Fibroblast of skin of back (primary cell): ENCODE measurements at regions not wholly inside any gene's neighbourhood (a gene's known extent, or its start where the extent isn't known, plus 50 kb on each side); places are given as distances from the start of the nearest gene placed in this dataset.

Experiments used
- DNase-seq: peaks from one replicate; pipeline ENCODE4 v3.0.0-alpha.2; 2013

DNA sequence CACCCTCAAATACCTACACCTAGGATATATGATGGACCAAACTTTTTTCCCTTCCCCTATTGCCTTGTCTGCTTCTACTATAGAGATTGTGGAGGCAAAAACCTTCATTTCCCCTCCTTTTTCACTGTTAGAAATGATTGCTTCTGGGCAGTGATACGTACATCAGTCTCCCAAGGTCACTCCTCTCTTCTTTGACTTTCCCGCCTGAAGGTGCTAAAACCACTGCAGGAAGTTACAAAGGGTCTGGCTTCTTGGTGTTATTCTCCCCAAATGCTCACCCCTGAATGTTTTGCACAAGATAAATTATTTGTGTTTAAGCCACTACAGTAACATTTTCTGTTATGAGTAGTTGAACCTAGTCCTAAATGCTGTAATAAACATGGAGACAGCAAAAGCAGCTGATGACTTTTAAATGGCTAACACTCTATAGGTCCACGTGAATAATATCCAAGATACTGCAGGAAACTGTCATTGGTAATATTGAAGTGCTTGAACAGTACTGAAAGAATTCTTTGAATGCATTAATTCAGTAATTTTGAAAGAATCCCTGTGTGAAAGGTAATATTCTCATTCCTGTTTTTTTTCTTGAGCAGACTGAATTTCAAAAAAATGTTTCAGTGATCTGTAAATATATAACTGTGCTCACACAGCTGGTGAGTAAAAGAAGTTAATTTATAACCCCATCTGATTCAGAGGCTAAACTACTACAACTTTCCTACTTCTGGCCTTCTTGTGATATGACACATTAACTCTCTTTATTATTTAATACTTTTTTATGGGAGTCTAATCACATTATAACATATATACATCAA, 865.1 kb downstream of the EFNB2 start:
- DNase-seq: no peak

DNA sequence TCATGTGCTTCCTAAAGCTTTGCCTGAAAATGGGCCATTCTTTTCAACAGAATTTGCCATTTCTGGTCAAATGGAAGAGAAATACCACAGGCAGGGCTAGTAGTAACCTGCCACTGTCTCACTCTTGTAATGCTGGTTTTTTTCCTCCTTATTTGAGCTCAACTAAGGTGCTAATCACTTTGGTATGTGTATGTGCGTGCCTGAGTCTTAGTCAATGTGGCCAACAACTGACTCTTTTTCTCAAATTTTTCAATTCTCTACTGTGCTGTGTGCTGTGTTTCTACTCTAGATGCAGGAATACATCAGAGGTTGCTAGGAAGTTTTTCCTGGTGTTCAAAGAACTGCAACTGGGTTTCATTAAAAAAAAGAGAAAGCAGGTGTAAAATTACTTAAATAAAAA, 870.2 kb downstream of the EFNB2 start:
- DNase-seq: peak; percentile 84

DNA sequence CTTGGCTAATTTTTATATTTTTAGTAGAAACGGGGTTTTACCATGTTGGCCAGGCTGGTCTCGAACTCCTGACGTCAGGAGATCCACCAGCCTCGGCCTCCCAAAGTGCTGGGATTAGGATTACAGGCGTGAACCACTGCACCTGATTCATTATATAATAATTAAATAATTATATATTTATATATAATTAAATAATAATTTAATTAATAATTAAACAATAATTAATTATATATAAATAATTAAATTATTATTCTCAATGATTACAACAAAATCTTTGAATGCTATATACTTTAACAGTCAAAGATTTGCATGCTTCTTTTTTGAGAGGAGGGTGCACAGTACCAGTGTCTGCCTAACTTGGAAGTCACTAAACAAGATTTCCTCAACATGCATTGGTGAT, 872.3 kb downstream of the EFNB2 start:
- no peak for DNase-seq

DNA sequence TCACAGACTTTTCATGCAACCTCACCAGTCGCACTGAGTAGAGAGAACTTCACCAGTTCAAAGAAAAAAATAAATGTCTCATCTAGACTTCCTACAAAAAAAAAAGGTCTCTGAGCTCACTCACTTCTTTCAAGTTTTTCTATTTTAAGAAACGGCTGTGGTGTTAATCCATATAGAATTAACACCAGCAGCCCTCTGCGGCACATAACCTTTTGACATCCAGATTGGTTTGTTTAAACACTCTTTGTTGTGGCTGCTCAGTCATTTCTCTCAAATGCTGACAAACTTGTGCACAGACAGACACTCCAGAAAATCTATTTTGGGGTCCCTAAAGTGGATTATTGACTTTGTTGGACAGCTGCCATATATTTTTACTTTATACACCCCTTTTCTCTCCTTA, 874.9 kb downstream of the EFNB2 start:
- DNase-seq: peak; percentile 3

DNA sequence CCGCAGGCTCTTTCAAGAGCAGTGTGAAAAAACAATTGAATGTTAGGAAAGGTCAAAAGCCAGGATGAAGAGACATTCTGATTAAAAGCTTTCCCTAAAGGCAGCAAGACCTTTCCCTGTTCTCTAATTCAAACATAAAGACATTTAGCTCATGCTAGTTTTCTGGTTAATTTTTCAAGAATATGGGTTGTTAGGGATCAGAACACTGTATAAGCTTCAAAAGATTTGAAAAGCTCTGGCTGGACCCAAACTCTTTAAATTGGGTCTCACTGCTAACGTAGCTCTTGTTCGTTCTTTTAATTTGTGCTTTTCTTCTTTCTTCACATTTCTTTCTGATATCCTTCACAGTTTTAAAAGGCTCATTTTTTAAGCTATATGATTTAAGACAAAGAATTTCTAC, 877.0 kb downstream of the EFNB2 start:
- DNase-seq: no peak

DNA sequence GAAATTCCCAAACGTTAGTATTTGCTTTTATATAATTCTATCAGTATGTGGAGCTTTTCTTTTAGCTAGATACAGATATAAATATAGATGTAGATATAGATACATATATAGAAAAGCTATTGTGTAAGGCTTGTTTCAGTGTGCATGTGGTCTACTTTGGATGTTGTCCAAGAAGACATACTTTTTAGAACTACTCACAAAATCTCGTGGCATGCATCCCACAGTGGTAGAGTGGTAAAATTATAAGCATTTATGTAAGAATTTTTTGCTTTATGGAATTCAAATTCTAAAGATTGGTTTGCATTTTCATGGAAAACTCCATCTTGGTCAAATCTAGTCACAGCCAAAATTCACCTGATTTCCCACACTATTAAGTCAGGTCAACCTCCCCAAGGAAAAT, 880.4 kb downstream of the EFNB2 start:
- DNase-seq: peak; percentile 91

DNA sequence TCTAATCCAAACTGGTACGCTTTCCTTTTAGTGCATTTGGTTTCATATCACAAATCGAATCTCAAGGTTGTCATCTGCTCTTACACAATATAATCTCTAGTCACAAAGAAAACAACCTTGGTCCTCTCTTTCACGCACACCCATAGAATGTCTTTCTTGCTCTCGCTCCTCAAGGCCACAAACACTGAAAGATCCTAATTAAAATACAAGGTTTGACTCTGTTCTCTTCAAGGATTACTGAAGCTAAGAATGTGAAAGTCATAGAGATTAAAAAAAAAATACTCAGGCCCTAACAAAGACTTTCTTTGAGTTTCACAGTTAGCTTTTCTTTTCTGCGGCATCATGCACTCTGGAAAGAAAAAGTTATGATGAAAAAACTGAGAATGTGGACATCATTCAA, 891.5 kb downstream of the EFNB2 start:
- no peak for DNase-seq

DNA sequence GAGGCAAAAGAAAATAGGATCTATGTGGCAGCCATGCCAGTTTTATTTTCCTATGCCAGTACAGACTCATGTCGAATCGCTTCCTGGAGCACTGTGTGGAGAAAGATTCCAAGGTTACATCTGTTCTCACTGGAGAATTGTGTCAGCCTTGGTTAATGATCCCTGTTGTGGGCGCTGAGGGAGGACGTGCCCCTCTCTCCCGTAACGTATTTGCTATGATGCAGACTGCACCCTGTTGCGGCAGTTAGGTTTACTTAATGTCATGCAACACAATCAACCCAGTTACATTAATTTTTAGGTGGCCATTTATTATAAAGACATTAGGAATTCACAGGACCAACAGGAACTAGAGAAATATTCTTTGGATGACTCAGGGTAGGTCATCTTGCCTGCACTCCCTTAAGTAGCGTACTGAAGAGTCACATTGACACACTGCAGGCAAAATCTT, 892.9 kb downstream of the EFNB2 start:
- peak; percentile 55 for DNase-seq

DNA sequence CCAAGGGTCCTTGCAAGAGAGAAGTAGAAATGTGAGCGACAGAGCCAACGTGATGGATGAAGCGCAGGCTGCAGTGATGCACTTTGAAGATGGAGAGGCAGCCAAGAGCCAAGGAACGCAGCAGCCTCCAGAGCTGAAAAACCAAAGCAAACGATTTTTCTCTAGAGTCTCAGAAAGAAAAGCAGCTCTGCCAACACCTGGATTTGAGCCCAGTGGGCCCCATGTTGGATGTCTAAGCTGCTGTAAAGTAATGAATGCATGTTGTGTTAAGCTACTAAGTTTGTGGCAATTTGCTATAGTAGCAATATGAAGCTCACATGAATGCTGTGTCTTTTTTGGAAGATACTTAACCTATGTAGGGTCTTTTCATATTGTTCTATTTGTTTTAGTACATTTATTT, 894.3 kb downstream of the EFNB2 start:
- no peak for DNase-seq

DNA sequence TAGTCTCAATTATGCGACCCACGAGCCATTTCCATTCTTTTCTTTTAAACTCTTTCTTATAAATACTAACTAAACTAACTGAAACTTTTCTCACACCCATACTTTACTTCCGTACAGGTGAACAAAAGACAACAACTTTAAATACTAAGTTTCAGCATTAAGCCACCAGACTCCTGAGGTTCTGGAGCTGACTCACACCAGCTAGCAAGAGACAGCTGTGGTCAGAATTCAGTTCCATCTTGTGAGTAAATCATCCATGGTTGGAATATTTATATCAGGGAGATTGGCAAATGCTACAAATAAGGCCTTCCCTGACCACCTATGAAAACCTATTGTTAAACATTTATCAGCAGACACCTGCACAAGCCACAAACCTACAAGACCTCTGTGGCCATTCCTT, 897.0 kb downstream of the EFNB2 start:
- DNase-seq: no peak

DNA sequence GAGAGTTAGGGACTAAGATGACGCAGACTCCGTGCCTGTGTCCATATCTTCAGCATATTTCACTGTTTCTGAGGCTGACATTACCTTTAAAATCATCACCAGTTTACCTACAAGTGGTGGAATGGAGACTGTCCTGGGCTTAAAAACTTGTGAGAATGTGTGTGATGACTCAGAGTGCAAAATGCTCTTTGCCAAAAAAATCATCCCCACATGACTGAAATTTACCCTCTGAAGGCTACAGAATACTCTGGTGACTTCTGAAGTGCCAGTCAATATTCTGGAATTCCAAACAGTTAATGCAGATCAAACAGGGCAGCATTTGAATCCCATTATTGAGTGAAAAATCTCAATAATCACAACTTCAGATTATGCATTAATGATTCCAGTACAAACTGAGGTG, 901.4 kb downstream of the EFNB2 start:
- DNase-seq: peak; percentile 31

DNA sequence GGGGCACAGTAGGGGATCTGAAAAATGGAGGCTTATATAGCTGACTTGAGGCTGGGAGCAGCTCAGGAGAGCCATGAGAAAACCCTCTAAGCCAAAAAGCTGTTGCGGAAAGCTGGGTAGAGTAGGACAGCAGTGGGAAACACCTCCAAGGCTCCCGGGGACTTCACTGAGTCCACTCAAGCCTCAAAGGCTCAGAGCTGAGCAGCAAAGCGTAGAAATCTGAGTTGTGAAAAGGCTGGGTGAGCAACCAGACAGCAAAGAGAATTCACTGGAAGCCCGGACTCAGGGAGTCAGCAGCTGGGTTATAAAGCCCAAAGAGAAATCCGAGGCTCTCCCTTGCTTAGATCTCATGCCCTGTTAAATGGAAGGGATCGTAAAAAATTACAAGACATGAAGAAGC, 905.0 kb downstream of the EFNB2 start:
- DNase-seq: no peak

DNA sequence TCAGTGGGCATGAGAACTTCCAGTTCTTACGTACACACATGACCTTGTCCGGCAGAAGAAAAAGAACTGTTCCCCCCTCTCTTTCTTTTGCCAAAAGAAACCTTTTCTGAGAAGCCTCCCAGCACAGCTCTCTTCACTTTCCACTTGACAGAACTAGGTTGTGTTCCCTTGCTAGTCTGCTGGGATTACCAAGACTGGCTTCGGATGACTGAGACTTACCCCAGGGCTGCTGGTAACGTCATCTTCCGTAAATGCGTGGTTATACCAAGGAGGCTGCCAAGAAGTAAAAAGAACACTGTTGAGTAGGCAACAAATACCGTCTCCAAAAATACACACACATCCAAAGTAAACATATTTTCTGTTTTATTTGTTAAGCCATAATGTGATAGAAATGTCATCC, 908.2 kb downstream of the EFNB2 start:
- no peak for DNase-seq

DNA sequence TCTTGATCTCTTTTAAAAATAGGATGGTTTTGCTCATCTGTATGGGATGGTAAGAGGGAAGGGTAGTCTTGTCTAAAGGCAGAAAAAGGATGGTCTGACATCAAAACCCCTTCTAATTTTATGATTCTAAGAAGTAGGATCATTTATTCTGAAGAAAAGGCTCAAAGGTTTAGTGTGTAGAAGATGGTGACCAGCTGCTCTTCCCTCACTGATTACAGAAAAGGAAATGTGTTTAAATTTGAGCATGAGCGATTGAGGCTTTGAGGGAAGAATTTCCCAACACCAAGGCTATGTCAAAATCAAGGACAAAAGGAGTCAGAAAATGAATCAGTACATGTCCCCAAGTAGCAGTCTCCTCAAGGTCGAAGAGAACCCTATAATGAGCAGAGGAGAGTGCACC, 909.8 kb downstream of the EFNB2 start:
- DNase-seq: no peak

DNA sequence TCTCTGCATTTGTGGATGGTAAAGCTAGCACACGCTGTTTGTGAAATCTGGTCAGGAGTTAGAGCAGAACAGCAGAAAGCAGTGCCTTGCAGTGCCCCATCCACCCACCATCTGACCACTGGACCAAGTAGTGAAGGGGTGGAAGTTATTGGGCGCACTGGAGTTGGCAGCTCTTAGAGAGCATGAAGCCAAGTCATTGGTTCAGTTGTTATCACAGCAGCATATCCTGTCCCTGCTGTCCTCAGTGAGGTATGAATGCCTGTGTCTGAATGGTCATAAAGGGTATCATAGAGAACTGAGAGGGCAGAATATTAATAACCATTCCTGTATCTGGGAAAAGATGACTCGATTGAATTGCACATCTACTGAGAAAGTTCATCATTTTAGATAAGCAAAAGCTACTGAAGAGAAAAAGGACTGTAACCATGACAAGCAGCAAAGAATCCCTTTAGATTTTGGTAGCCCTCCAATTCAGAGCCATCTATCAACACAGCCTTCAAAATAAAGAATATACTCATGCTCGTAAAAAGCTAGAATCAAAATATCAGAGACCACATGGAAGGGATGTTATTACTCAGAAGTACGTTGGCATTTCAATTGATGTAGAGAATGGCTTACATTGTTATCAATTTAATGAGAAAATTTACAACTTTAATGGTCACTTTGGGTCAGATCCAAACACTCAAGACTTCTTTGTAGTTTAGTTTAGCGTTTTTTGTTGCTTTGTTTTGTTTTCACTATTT, 919.0 kb downstream of the EFNB2 start:
- no peak for DNase-seq

DNA sequence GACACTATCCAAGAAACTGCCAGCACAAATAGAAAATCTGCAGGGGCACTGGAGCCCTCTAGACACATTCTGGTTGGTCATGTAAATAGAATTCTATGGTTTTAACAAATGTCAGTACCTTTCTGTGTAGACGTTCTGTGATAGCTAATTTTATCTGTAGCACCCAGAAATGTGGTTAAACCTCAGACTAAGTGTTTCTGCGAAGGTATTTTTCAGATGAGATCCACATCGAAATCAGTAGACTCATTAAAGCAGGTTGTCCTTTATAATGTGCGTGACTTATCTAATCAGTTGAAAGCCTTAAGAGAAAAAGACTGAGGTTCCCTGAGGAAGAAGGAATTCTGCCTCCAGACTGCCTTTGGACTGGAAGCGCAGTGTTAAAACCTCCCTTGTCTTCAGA, 922.9 kb downstream of the EFNB2 start:
- no peak for DNase-seq

DNA sequence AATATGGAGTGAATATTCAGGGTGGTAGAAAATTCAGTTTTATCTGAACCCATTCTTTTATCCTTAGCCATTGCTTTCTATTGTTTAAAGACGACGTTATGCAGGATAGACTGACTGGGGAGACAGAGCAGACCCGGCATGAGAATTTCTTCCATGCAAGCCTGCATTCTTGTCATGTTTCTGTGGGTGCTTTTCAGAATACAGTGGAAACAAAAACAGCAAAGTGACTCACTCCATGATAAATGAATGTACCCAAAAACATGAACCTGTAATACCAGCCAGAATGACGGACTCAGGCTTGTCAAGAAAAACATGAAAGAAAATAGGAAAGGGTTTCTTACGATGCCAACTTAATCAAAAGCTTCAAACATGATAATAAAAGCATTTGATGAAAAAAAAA, 924.0 kb downstream of the EFNB2 start:
- peak; percentile 93 for DNase-seq

DNA sequence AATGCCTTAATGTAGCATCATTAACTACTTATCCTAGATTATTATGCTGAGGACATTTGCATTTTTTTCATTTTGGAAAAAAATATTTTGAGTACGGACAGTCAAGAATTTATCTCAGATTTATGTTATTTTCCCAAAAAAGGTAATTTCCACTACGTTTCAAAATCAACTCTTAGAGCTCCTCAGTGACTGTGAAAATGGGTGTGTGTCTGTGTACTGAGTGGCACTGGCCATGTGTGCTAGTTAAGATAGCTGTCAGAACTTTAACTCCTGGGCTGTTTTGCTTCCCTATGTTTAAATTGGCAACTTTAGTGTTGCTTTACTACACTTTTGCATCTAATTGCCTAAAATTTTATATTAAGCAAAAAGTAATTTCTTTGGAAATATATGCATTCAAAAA, 927.4 kb downstream of the EFNB2 start:
- no peak for DNase-seq

DNA sequence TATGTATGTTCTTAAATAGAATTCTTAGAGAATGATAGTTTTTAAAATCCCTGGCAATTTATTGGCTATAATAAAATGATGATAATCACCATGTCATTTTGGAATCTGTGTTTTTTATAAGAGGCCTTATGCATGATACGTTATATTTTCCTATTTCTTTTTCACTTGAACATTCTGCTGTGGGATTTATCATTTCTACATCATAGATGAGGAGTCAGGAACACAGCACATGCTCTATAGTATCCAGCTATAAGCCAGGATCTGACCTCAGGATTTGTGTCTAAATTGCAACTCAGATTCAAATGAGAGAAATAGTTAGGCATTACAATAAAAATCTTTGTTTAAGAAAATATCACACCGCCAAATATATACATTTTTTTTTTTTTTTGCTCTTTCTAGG, 928.0 kb downstream of the EFNB2 start:
- DNase-seq: no peak

DNA sequence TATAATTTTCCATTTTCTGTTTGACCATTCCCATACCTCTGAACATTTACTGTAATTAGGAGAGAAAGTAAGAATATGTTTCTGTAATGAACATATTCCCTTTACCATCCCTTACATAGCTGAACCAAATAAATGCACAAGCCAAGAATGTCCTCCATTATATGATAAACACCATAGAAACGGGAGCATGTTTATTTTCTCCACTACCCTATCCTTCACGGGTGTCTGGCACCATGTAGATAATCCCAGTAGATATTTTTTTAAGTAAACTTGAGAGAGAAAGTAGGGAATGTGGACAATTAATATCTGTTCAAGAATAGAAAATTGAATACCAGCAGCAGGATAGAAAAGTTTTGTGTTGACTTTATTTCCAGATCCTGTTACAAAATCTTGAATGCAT, 928.4 kb downstream of the EFNB2 start:
- DNase-seq: no peak

DNA sequence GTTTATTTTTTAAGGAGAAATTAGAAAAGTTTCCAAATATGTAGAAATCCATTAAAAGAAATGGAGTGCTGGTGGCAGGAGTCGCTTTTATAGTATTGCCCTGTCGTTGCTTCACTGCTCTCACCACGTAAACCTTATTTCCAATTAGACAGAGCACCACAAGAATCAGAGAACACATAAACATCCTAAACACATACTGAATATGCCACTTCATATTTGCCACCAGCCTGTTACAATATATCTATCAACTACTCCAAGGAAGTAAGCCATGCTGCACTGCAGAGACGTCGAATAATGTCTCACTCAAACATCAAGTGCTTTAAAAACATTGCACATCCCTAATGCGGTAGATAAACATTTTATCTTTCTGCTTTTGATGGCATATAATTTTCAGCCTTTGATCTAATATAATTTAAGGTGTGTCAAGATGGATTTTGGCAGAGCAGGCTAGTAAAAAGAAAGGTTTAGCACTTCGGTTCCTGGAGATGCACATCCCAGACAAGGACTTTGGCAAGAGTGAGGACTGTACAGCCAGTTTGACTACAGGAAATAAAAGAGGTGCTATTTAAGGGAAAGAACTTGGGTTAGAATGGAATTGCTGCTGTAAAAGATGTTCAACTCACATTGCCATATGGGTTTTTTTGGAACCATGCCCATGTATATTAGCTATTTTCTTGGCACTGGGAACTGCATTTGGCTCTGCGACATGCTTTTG, 932.3 kb downstream of the EFNB2 start:
- no peak for DNase-seq

DNA sequence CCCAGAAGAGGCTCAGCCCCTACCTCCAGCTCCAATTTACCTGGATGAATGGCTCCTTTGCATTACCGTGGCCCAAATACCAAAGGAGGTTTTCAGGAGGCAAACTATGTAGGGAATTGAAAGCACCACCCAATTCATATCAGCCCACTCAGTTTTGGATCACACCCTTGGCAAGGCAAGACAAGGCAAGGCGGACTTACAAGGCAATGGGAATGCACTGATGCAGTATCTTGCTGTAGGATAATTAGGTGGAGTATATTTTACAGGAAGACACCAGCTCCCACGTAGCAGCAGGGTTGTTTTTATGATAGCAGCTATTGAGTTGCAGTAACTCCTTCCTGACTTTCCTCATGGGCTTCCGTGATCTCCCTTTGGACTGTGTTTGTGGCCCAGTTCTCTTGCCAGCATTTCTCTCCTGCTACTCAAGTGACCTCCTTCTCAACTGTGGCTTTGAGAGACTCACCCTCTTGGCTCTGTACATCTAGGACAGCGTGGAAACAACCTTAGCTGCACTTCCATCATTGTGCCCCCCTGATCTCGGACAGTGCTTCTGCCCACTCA, 935.9 kb downstream of the EFNB2 start:
- no peak for DNase-seq

DNA sequence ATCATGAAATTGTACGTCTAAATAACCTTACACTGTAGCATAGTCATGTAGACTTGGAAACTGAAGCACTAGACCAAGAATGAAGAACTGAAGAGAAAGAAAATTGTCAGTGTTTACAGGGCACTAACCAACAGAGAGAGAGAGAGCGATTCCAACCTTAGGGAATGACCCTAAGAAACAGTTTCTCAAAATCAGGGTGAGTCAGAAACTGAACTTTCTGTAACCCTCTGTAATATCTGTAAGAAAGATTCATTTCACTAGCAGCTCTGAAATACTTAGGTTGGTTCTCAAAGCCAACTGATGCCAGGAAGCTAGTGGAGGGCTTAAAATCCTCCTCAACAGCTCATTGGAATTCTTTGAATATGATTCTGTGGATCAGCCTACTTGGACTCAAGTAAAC, 936.9 kb downstream of the EFNB2 start:
- peak; percentile 29 for DNase-seq
